Neural progenitor cell (in vitro differentiated cells): ENCODE measurements at regions not wholly inside any gene's neighbourhood (a gene's known extent, or its start where the extent isn't known, plus 50 kb on each side); places are given as distances from the start of the nearest gene placed in this dataset.

Experiments
- DNase-seq: peaks from one replicate; pipeline ENCODE4 v3.0.0-alpha.2; 2016; ENCODE audit warnings: low spot score
- H2AFZ ChIP-seq: fragments of 200-600 bp; sonication (generic); replicated peaks from 2 replicates; pipeline ENCODE4 v1.6.1; 2016; ENCODE audit warnings: antibody characterized with exemption
- H3F3A ChIP-seq: fragments of 200-600 bp; sonication (generic); 2 replicates; pipeline ENCODE4 v1.6.1; 2016; ENCODE audit warnings: antibody characterized with exemption, low read depth
- H3K27ac ChIP-seq: fragments of 200-600 bp; sonication (generic); 2 replicates; pipeline ENCODE4 v1.5.1; 2016; ENCODE audit warnings: mild to moderate bottlenecking
- H3K27me3 ChIP-seq: fragments of 200-600 bp; sonication (generic); 2 replicates; pipeline ENCODE4 v1.6.1; 2016; ENCODE audit warnings: mild to moderate bottlenecking, moderate library complexity
- H3K36me3 ChIP-seq: fragments of 200-600 bp; sonication (generic); 2 replicates; pipeline ENCODE4 v1.5.1; 2016
- H3K4me1 ChIP-seq: fragments of 200-600 bp; sonication (generic); 2 replicates; pipeline ENCODE4 v1.6.1; 2016; ENCODE audit warnings: mixed run types
- H3K4me2 ChIP-seq: fragments of 200-600 bp; sonication (generic); 2 replicates; pipeline ENCODE4 v1.6.1; 2016
- H3K4me3 ChIP-seq: fragments of 200-600 bp; sonication (generic); 2 replicates; pipeline ENCODE4 v1.5.1; 2016
- H3K79me2 ChIP-seq: fragments of 200-600 bp; sonication (generic); 2 replicates; pipeline ENCODE4 v1.6.1; 2016; ENCODE audit warnings: low read depth
- H3K9ac ChIP-seq: fragments of 200-600 bp; sonication (generic); 2 replicates; pipeline ENCODE4 v1.6.1; 2016
- H3K9me3 ChIP-seq: fragments of 200-600 bp; sonication (generic); 2 replicates; pipeline ENCODE4 v1.5.1; 2016; ENCODE audit warnings: low read depth
- H4K20me1 ChIP-seq: fragments of 200-600 bp; sonication (generic); 2 replicates; pipeline ENCODE4 v1.6.1; 2016; ENCODE audit warnings: low read depth
- H3K27ac Mint-ChIP-seq: 3 replicates; pipeline ENCODE4 v1.8.0; 2021; ENCODE audit warnings: mixed read lengths
- H3K27me3 Mint-ChIP-seq: 2 replicates; pipeline ENCODE4 v1.8.0; 2022; ENCODE audit warnings: low read depth, mild to moderate bottlenecking, inconsistent platforms, moderate library complexity, mixed read lengths; ENCODE audit not compliant: insufficient read depth
- H3K36me3 Mint-ChIP-seq: 3 replicates; pipeline ENCODE4 v1.8.0; 2021; ENCODE audit warnings: mixed read lengths
- H3K4me1 Mint-ChIP-seq: 3 replicates; pipeline ENCODE4 v1.8.0; 2021; ENCODE audit warnings: mixed read lengths
- H3K4me3 Mint-ChIP-seq: 3 replicates; pipeline ENCODE4 v1.8.0; 2021; ENCODE audit warnings: mild to moderate bottlenecking, moderate library complexity, mixed read lengths
- H3K9me3 Mint-ChIP-seq: 3 replicates; pipeline ENCODE4 v1.8.0; 2020; ENCODE audit warnings: mixed read lengths
- CTCF ChIP-seq: fragments of 200-600 bp; sonication (generic); IDR thresholded peaks from 2 replicates; pipeline ENCODE4 v1.5.1; 2017; ENCODE audit warnings: antibody characterized with exemption, mild to moderate bottlenecking
- EZH2 ChIP-seq: fragments of 200-600 bp; sonication (generic); IDR thresholded peaks from 2 replicates; pipeline ENCODE4 v1.6.1; 2017; ENCODE audit warnings: antibody characterized with exemption, mild to moderate bottlenecking, moderate library complexity
- EZH2phosphoT487 ChIP-seq: fragments of 200-600 bp; sonication (generic); IDR thresholded peaks from 2 replicates; pipeline ENCODE4 v1.6.1; 2017; ENCODE audit warnings: antibody characterized with exemption

- DNase-seq = no peak
- H3K27ac Mint-ChIP-seq = no peak overlapping the region
Measured at GRCh38 chr10:4391683-4392082, 434.3 kb upstream of the AKR1E2 start.

GRCh38 chr10:4390219-4390618 is 435.8 kb upstream of the AKR1E2 start:
- Mint-ChIP-seq H3K27me3 (peaks cover 6% of the 10 kb centered on the region), H3K9me3 (no peaks in the 10 kb centered on the region), H3K4me3 (no peak overlapping the region), H3K4me1 (peaks cover 4% of the 10 kb centered on the region), H3K27ac (no peak overlapping the region), H3K36me3 (no peaks in the 10 kb centered on the region)
- DNase-seq = no peak
- Histone ChIP-seq H3K4me1 (no peaks in the 10 kb centered on the region), H3K36me3 (no peaks in the 10 kb centered on the region), H3K4me3 (no peak overlapping the region), H2AFZ (no peak overlapping the region), H3K27me3 (no peaks in the 10 kb centered on the region), H3K9me3 (no peaks in the 10 kb centered on the region), H3K4me2 (no peak overlapping the region), H3F3A (no peaks in the 10 kb centered on the region), H3K27ac (no peak overlapping the region), H3K79me2 (no peaks in the 10 kb centered on the region), H4K20me1 (no peaks in the 10 kb centered on the region), H3K9ac (no peak overlapping the region)
- no peak for TF ChIP-seq EZH2
- TF ChIP-seq CTCF = no peak
- TF ChIP-seq EZH2phosphoT487 = no peak

More at GRCh38 chr10:4391683-4392082, 434.3 kb upstream of the AKR1E2 start:
- no peaks in the 10 kb centered on the region for H3K4me1 Mint-ChIP-seq
- Histone ChIP-seq H4K20me1 (no peaks in the 10 kb centered on the region), H3K4me1 (no peaks in the 10 kb centered on the region), H2AFZ (no peak overlapping the region), H3K9ac (no peak overlapping the region), H3K36me3 (no peaks in the 10 kb centered on the region), H3K4me3 (no peak overlapping the region), H3F3A (no peaks in the 10 kb centered on the region), H3K79me2 (no peaks in the 10 kb centered on the region), H3K27me3 (no peaks in the 10 kb centered on the region), H3K4me2 (no peak overlapping the region), H3K27ac (no peak overlapping the region), H3K9me3 (no peaks in the 10 kb centered on the region)
- TF ChIP-seq EZH2phosphoT487 = no peak
- TF ChIP-seq CTCF = no peak
- no peak for TF ChIP-seq EZH2
- no peaks in the 10 kb centered on the region for H3K9me3 Mint-ChIP-seq
- no peaks in the 10 kb centered on the region for H3K36me3 Mint-ChIP-seq
- peaks cover 4% of the 10 kb centered on the region for H3K27me3 Mint-ChIP-seq
- H3K4me3 Mint-ChIP-seq = no peak overlapping the region

GRCh38 chr10:4385231-4385870 is 440.7 kb upstream of the AKR1E2 start:
- TF ChIP-seq EZH2phosphoT487 = no peak
- no peak for TF ChIP-seq EZH2
- no peak for TF ChIP-seq CTCF
- Histone ChIP-seq H3K36me3 (no peaks in the 10 kb centered on the region), H3K4me2 (no peak overlapping the region), H3K27me3 (no peaks in the 10 kb centered on the region), H3F3A (no peaks in the 10 kb centered on the region), H4K20me1 (no peaks in the 10 kb centered on the region), H3K9me3 (no peaks in the 10 kb centered on the region), H2AFZ (no peak overlapping the region), H3K79me2 (no peaks in the 10 kb centered on the region), H3K4me1 (no peaks in the 10 kb centered on the region), H3K27ac (no peak overlapping the region), H3K4me3 (no peak overlapping the region), H3K9ac (no peak overlapping the region)
- Mint-ChIP-seq H3K27me3 (peaks cover 2% of the 10 kb centered on the region), H3K4me3 (no peak overlapping the region), H3K4me1 (peaks cover 24% of the 10 kb centered on the region), H3K9me3 (no peaks in the 10 kb centered on the region), H3K36me3 (no peaks in the 10 kb centered on the region), H3K27ac (no peak overlapping the region)
- no peak for DNase-seq
